GM23338 (cell line): ENCODE measurements at regions not wholly inside any gene's neighbourhood (a gene's known extent, or its start where the extent isn't known, plus 50 kb on each side); places are given as distances from the start of the nearest gene placed in this dataset.

ENCODE experiments used
- ATAC-seq: fragments of 200-7000 bp; cut with Tn5 transposase; 3 replicates; pipeline ENCODE4 v1.9.1; 2020
- DNase-seq: peaks from one replicate; pipeline ENCODE4 v3.0.0-alpha.2; 2015; ENCODE audit warnings: low spot score
- H2AFZ ChIP-seq: fragments of 200-600 bp; sonication (generic); 2 replicates; pipeline ENCODE4 v1.8.0; 2016; ENCODE audit warnings: antibody characterized with exemption, mild to moderate bottlenecking, moderate library complexity
- H3F3A ChIP-seq: fragments of 200-600 bp; sonication (generic); replicated peaks from 2 replicates; pipeline ENCODE4 v1.8.0; 2017; ENCODE audit warnings: antibody characterized with exemption, mixed run types, low read depth
- H3K27ac ChIP-seq: fragments of 200-600 bp; sonication (generic); 2 replicates; pipeline ENCODE4 v1.6.1; 2016; ENCODE audit warnings: low read depth
- H3K27me3 ChIP-seq: fragments of 200-600 bp; sonication (generic); 2 replicates; pipeline ENCODE4 v1.8.0; 2016; ENCODE audit warnings: mild to moderate bottlenecking, mixed run types, moderate library complexity; ENCODE audit not compliant: insufficient read depth
- H3K36me3 ChIP-seq: fragments of 200-600 bp; sonication (generic); 2 replicates; pipeline ENCODE4 v1.8.0; 2016; ENCODE audit warnings: mild to moderate bottlenecking; ENCODE audit not compliant: insufficient read depth
- H3K4me1 ChIP-seq: fragments of 200-600 bp; sonication (generic); 2 replicates; pipeline ENCODE4 v1.8.0; 2016; ENCODE audit warnings: mild to moderate bottlenecking, moderate library complexity; ENCODE audit not compliant: insufficient read depth
- H3K4me2 ChIP-seq: fragments of 200-600 bp; sonication (generic); 2 replicates; pipeline ENCODE4 v1.7.1; 2017; ENCODE audit warnings: mixed run types
- H3K4me3 ChIP-seq: fragments of 200-600 bp; sonication (generic); 2 replicates; pipeline ENCODE4 v1.6.1; 2016; ENCODE audit warnings: mixed run types
- H3K79me2 ChIP-seq: fragments of 200-600 bp; sonication (generic); replicated peaks from 2 replicates; pipeline ENCODE4 v1.8.0; 2017; ENCODE audit warnings: mild to moderate bottlenecking; ENCODE audit not compliant: insufficient read depth
- H3K9me2 ChIP-seq: fragments of 200-600 bp; sonication (generic); 2 replicates; pipeline ENCODE4 v1.8.0; 2017; ENCODE audit not compliant: insufficient read depth
- H4K20me1 ChIP-seq: fragments of 200-600 bp; sonication (generic); replicated peaks from 2 replicates; pipeline ENCODE4 v1.8.0; 2017; ENCODE audit warnings: mild to moderate bottlenecking; ENCODE audit not compliant: insufficient read depth
- H3K27ac Mint-ChIP-seq: 2 replicates; pipeline ENCODE4 v1.8.0; 2020; ENCODE audit warnings: inconsistent platforms, mild to moderate bottlenecking, moderate library complexity, mixed read lengths
- H3K27me3 Mint-ChIP-seq: 3 replicates; pipeline ENCODE4 v1.8.0; 2022; ENCODE audit warnings: low read depth, mild to moderate bottlenecking, moderate library complexity, mixed read lengths, inconsistent platforms; ENCODE audit not compliant: insufficient read depth, poor library complexity
- H3K36me3 Mint-ChIP-seq: 3 replicates; pipeline ENCODE4 v1.8.0; 2021; ENCODE audit warnings: low read depth, mild to moderate bottlenecking, inconsistent platforms, moderate library complexity, mixed read lengths
- H3K4me1 Mint-ChIP-seq: 3 replicates; pipeline ENCODE4 v1.8.0; 2020; ENCODE audit warnings: mild to moderate bottlenecking, inconsistent platforms, mixed read lengths
- H3K4me3 Mint-ChIP-seq: 3 replicates; pipeline ENCODE4 v1.8.0; 2021; ENCODE audit warnings: moderate library complexity, mild to moderate bottlenecking, inconsistent platforms, mixed read lengths
- H3K9me3 Mint-ChIP-seq: 3 replicates; pipeline ENCODE4 v1.8.0; 2020; ENCODE audit warnings: moderate library complexity, mild to moderate bottlenecking, inconsistent platforms, mixed read lengths
- CREB1 ChIP-seq: fragments of 250-450 bp; sonication (Bioruptor Pico); IDR thresholded peaks from 2 replicates; pipeline ENCODE4 v1.5.0; 2020; ENCODE audit warnings: low read depth, mild to moderate bottlenecking, moderate library complexity
- CTCF ChIP-seq, 2 experiments: fragments of 200-600 bp in 1 of 2; sonication (generic) in 1 of 2; conservative IDR thresholded peaks; 2 replicates each; pipeline versions ENCODE4 v1.5.1 to v1.6.1; 2016 to 2017; ENCODE audit warnings: antibody characterized with exemption in 2 of 2, low read depth in 2 of 2, mild to moderate bottlenecking in 2 of 2, moderate library complexity in 1 of 2
- ETS1 ChIP-seq: IDR thresholded peaks from 2 replicates; pipeline ENCODE4 v1.6.1; 2016; ENCODE audit warnings: antibody characterized with exemption
- EZH2 ChIP-seq: fragments of 200-600 bp; sonication (generic); IDR thresholded peaks from one replicate; pipeline ENCODE4 v1.8.0; 2017; ENCODE audit warnings: antibody characterized with exemption, mild to moderate bottlenecking, low read depth; ENCODE audit not compliant: unreplicated experiment
- EZH2phosphoT487 ChIP-seq: fragments of 200-600 bp; sonication (generic); IDR thresholded peaks from one replicate; pipeline ENCODE4 v1.8.1; 2018; ENCODE audit warnings: antibody characterized with exemption; ENCODE audit not compliant: unreplicated experiment
- JUNB ChIP-seq: IDR thresholded peaks from one replicate; pipeline ENCODE4 v1.6.1; 2016; ENCODE audit warnings: antibody characterized with exemption; ENCODE audit not compliant: unreplicated experiment
- NANOG ChIP-seq: IDR thresholded peaks from 2 replicates; pipeline ENCODE4 v1.6.1; 2016; ENCODE audit warnings: antibody characterized with exemption, borderline replicate concordance
- REST ChIP-seq: IDR thresholded peaks from one replicate; pipeline ENCODE4 v1.6.1; 2018; ENCODE audit warnings: antibody characterized with exemption; ENCODE audit not compliant: unreplicated experiment
- STAT1 ChIP-seq: IDR thresholded peaks from one replicate; pipeline ENCODE4 v1.6.1; 2016; ENCODE audit warnings: antibody characterized with exemption; ENCODE audit not compliant: unreplicated experiment
- ZNF114 ChIP-seq: fragments of 250-450 bp; sonication (Bioruptor Pico); IDR thresholded peaks from 2 replicates; pipeline ENCODE4 v1.5.0; 2020; ENCODE audit warnings: mild to moderate bottlenecking, moderate library complexity
- ZNF331 ChIP-seq: fragments of 250-450 bp; sonication (Bioruptor Pico); IDR thresholded peaks from 2 replicates; pipeline ENCODE4 v1.5.0; 2020; ENCODE audit warnings: low read depth, mild to moderate bottlenecking, moderate library complexity
- ZNF462 ChIP-seq: fragments of 250-450 bp; sonication (Bioruptor Pico); IDR thresholded peaks from 2 replicates; pipeline ENCODE4 v1.5.0; 2020; ENCODE audit warnings: mild to moderate bottlenecking, moderate library complexity

- TF ChIP-seq ETS1 (no peak), STAT1 (no peak)
These were observed 1329.6 kb downstream of the KCNT2 start (continued) for GRCh38 chr1:195278644-195279043.

GRCh38 chr1:195275710-195276109 lies 1332.5 kb downstream of the KCNT2 start:
- Histone ChIP-seq H3K27me3 (no peaks in the 10 kb centered on the region), H3K79me2 (no peaks in the 10 kb centered on the region), H3K4me1 (no peaks in the 10 kb centered on the region), H3K36me3 (no peaks in the 10 kb centered on the region), H3F3A (no peaks in the 10 kb centered on the region), H3K9me2 (no peaks in the 10 kb centered on the region), H3K27ac (no peak overlapping the region), H3K4me3 (no peak overlapping the region), H3K4me2 (no peak overlapping the region), H2AFZ (no peak overlapping the region), H4K20me1 (no peaks in the 10 kb centered on the region)
- no peak for ATAC-seq
- Mint-ChIP-seq H3K36me3 (no peaks in the 10 kb centered on the region), H3K27ac (no peak overlapping the region), H3K27me3 (no peaks in the 10 kb centered on the region), H3K9me3 (no peaks in the 10 kb centered on the region), H3K4me1 (no peaks in the 10 kb centered on the region), H3K4me3 (no peak overlapping the region)
- no peak for DNase-seq
- no peak for TF ChIP-seq CREB1
- TF ChIP-seq STAT1, result no peak
- no peak for TF ChIP-seq ZNF331 (CRISPR knock-in tag)
- TF ChIP-seq ZNF462 (CRISPR knock-in tag), result no peak
- TF ChIP-seq CTCF (conservative IDR thresholded peaks at IDR 0.05; ENCODE audit: low read depth in 2 of 2), result no peak
- no peak for TF ChIP-seq NANOG
- TF ChIP-seq REST, result no peak
- TF ChIP-seq ZNF114 (CRISPR knock-in tag), result no peak
- no peak for TF ChIP-seq ETS1
- no peak for TF ChIP-seq EZH2phosphoT487
- no peak for TF ChIP-seq JUNB
- TF ChIP-seq EZH2, result no peak
